ENCODE measurements at regions not wholly inside any gene's neighbourhood (a gene's known extent, or its start where the extent isn't known, plus 50 kb on each side); places are given as distances from the start of the nearest gene placed in this dataset.

DNA sequence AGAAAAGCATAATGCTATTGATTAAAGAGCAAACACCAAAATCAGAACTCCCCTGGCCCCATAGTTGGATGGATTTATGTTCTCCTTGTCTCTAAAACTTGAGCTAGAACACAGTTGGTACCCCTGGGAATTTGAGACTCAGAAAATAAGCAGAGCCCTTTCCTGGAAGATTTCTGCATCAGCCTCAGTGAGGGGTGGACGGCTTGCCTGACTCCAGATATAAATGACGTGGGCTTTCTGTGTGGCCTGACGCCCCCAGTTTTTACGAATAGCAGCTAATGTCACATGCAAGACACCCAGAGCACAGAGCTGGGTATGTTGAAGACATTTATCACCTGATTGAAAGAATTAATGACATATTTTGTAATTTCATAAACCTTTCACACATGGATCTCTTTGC is 130.8 kb downstream of the TRIM29 start:
- WGBS (ENCODE audit: insufficient coverage), result 88% methylated on average over 4 of the region's 4 CpGs
- Histone ChIP-seq H3K9me3 (ENCODE audit: control insufficient read depth, insufficient read depth, low read length) (no peaks in the 10 kb centered on the region), H3K4me1 (ENCODE audit: control insufficient read depth, insufficient read depth, low read length) (no peaks in the 10 kb centered on the region), H3K4me3 (ENCODE audit: low read length) (no peak overlapping the region), H3K27me3 (ENCODE audit: control insufficient read depth, insufficient read depth, low read length) (peaks cover 2% of the 10 kb centered on the region), H3K36me3 (ENCODE audit: control insufficient read depth, insufficient read depth, low read length) (no peaks in the 10 kb centered on the region), H3K27ac (ENCODE audit: low read length) (no peak overlapping the region)
- TF ChIP-seq CTCF (IDR thresholded peaks at IDR 0.05), result no peak
- intact Hi-C loops (cut with micrococcal nuclease), result no loop called here
- H3K4me3 Mint-ChIP-seq, result no peak overlapping the region
- H3K4me1 Mint-ChIP-seq, result no peaks in the 10 kb centered on the region
- DNase-seq (no peak), ATAC-seq (no peak)
- no peaks in the 10 kb centered on the region for H3K9me3 Mint-ChIP-seq
- H3K27me3 Mint-ChIP-seq (ENCODE audit: low read depth in 2 of 2), result peaks cover 36 to 65% of the 10 kb centered on the region in 2 donors
- no peak overlapping the region for H3K27ac Mint-ChIP-seq
- no peaks in the 10 kb centered on the region for H3K36me3 Mint-ChIP-seq

GRCh38 chr11:120004723-120005122 is 133.2 kb downstream of the TRIM29 start:
- WGBS (ENCODE audit: insufficient coverage), result 92% methylated on average over 4 of the region's 4 CpGs
- no peak for TF ChIP-seq CTCF (IDR thresholded peaks at IDR 0.05)
- no peaks in the 10 kb centered on the region for H3K4me1 Mint-ChIP-seq
- DNase-seq, result no peak
- Histone ChIP-seq H3K27ac (ENCODE audit: low read length) (no peak overlapping the region), H3K4me1 (ENCODE audit: control insufficient read depth, insufficient read depth, low read length) (no peaks in the 10 kb centered on the region), H3K4me3 (ENCODE audit: low read length) (no peak overlapping the region), H3K27me3 (ENCODE audit: control insufficient read depth, insufficient read depth, low read length) (peaks cover 2% of the 10 kb centered on the region), H3K36me3 (ENCODE audit: control insufficient read depth, insufficient read depth, low read length) (no peaks in the 10 kb centered on the region), H3K9me3 (ENCODE audit: control insufficient read depth, insufficient read depth, low read length) (no peaks in the 10 kb centered on the region)
- intact Hi-C loops (cut with micrococcal nuclease), result no loop called here
- H3K4me3 Mint-ChIP-seq, result no peak overlapping the region
- H3K27me3 Mint-ChIP-seq (ENCODE audit: low read depth in 2 of 2), result peaks cover 36 to 71% of the 10 kb centered on the region in 2 donors
- no peak overlapping the region for H3K27ac Mint-ChIP-seq
- H3K9me3 Mint-ChIP-seq, result no peaks in the 10 kb centered on the region
- no peak for ATAC-seq
- no peaks in the 10 kb centered on the region for H3K36me3 Mint-ChIP-seq

- WGBS (ENCODE audit: insufficient coverage), result 27% methylated on average over 9 of the region's 14 CpGs
- Histone ChIP-seq H3K4me1 (ENCODE audit: control insufficient read depth, insufficient read depth, low read length) (no peaks in the 10 kb centered on the region), H3K9me3 (ENCODE audit: control insufficient read depth, insufficient read depth, low read length) (no peaks in the 10 kb centered on the region), H3K27me3 (ENCODE audit: control insufficient read depth, insufficient read depth, low read length) (peaks cover 2% of the 10 kb centered on the region), H3K4me3 (ENCODE audit: low read length) (no peak overlapping the region), H3K36me3 (ENCODE audit: control insufficient read depth, insufficient read depth, low read length) (no peaks in the 10 kb centered on the region), H3K27ac (ENCODE audit: low read length) (no peak overlapping the region)
- Mint-ChIP-seq H3K27me3 (ENCODE audit: low read depth in 2 of 2) (peaks cover 27 to 64% of the 10 kb centered on the region in 2 donors), H3K27ac (no peak overlapping the region), H3K36me3 (no peaks in the 10 kb centered on the region), H3K4me1 (no peaks in the 10 kb centered on the region), H3K9me3 (no peaks in the 10 kb centered on the region), H3K4me3 (no peak overlapping the region)
- ATAC-seq (no peak), DNase-seq (no peak)
- intact Hi-C loops (cut with micrococcal nuclease), result no loop called here
- no peak for TF ChIP-seq CTCF (IDR thresholded peaks at IDR 0.05)
Observed at GRCh38 chr11:120001178-120002090, 136.5 kb downstream of the TRIM29 start.
